NCI-H526 (cell line): ENCODE measurements at regions not wholly inside any gene's neighbourhood (a gene's known extent, or its start where the extent isn't known, plus 50 kb on each side); places are given as distances from the start of the nearest gene placed in this dataset.

Experiments
- DNase-seq, 2 experiments: peaks; one replicate each; lab custom pipeline; 2025; lab: John Stamatoyannopoulos, UW

- DNase-seq = no peak
These were observed 407.3 kb downstream of the MATN1 start for GRCh38 chr1:30316056-30316455.

GRCh38 chr1:30315185-30315960 lies 408.0 kb downstream of the MATN1 start:
- peak in 1 of 2 experiments; percentile 14 for DNase-seq

- no peak for DNase-seq
These were observed 408.8 kb downstream of the MATN1 start for GRCh38 chr1:30314591-30314990.

GRCh38 chr1:30313584-30313983 lies 409.8 kb downstream of the MATN1 start:
- DNase-seq = no peak

- DNase-seq = no peak
These were observed 410.2 kb downstream of the MATN1 start for GRCh38 chr1:30313176-30313575.

- no peak for DNase-seq
These were observed 411.2 kb downstream of the MATN1 start for GRCh38 chr1:30312226-30312625.

- DNase-seq = no peak
These were observed 411.6 kb downstream of the MATN1 start for GRCh38 chr1:30311749-30312148.

GRCh38 chr1:30310966-30311742 lies 412.2 kb downstream of the MATN1 start:
- no peak for DNase-seq

- DNase-seq = no peak
These were observed 416.2 kb downstream of the MATN1 start for GRCh38 chr1:30307182-30307581.

- no peak for DNase-seq
These were observed 417.9 kb downstream of the MATN1 start for GRCh38 chr1:30305519-30305918.

- no peak for DNase-seq
These were observed 418.3 kb downstream of the MATN1 start for GRCh38 chr1:30305061-30305460.

- no peak for DNase-seq
These were observed 419.3 kb downstream of the MATN1 start for GRCh38 chr1:30304080-30304479.

GRCh38 chr1:30303387-30303786 lies 420.0 kb downstream of the MATN1 start:
- no peak for DNase-seq

GRCh38 chr1:30302858-30303257 lies 420.5 kb downstream of the MATN1 start:
- no peak for DNase-seq

- DNase-seq = no peak
These were observed 422.7 kb downstream of the MATN1 start for GRCh38 chr1:30300669-30301068.

- no peak for DNase-seq
These were observed 424.0 kb downstream of the MATN1 start for GRCh38 chr1:30299393-30299792.

GRCh38 chr1:30295674-30296073 lies 427.7 kb downstream of the MATN1 start:
- no peak for DNase-seq

GRCh38 chr1:30295266-30295665 lies 428.1 kb downstream of the MATN1 start:
- no peak for DNase-seq

- DNase-seq = no peak
These were observed 428.9 kb downstream of the MATN1 start for GRCh38 chr1:30294508-30294907.

- no peak for DNase-seq
These were observed 430.9 kb downstream of the MATN1 start for GRCh38 chr1:30292451-30292850.

GRCh38 chr1:30291526-30291925 lies 431.9 kb downstream of the MATN1 start:
- DNase-seq = no peak

- DNase-seq = no peak
These were observed 432.8 kb downstream of the MATN1 start for GRCh38 chr1:30290581-30290980.

GRCh38 chr1:30287976-30288375 lies 435.4 kb downstream of the MATN1 start:
- DNase-seq = no peak
